Lower leg skin (tissue), 4 donors: ENCODE measurements at regions not wholly inside any gene's neighbourhood (a gene's known extent, or its start where the extent isn't known, plus 50 kb on each side); places are given as distances from the start of the nearest gene placed in this dataset.

Source experiments
- DNase-seq, 2 donors: peaks; one replicate each; pipeline ENCODE4 v3.0.0-alpha.2; 2019; ENCODE audit warnings: low spot score in 2 of 2
- H3K4me3 ChIP-seq: fragments of 200-600 bp; sonication (generic); 2 replicates; pipeline ENCODE4 v1.5.1; 2017; ENCODE audit warnings: mild to moderate bottlenecking, low read depth; ENCODE audit not compliant: poor library complexity, severe bottlenecking
- CTCF ChIP-seq, 3 donors: fragments of 450-650 bp; IDR thresholded peaks; one replicate each; pipeline ENCODE4 v1.5.1; 2016; ENCODE audit warnings: antibody characterized with exemption in 3 of 3, mild to moderate bottlenecking in 3 of 3, moderate library complexity in 2 of 3
- POLR2A ChIP-seq, 2 donors: fragments of 450-650 bp; IDR thresholded peaks; one replicate each; pipeline ENCODE4 v1.6.1; 2016 to 2017; ENCODE audit warnings: antibody characterized with exemption in 2 of 2, mild to moderate bottlenecking in 1 of 2, moderate library complexity in 1 of 2
- WGBS, 2 donors: methylation state at CpG; one replicate each; pipeline ENCODE4 v1.1.5; 2018; 5-methylcytosine and 5-hydroxymethylcytosine counted together
- intact Hi-C: fragments of 100-400 bp; cut with DNase I; formaldehyde crosslinking; loops from one replicate; pipeline ENCODE4 v1.15.0; 2023; ENCODE audit warnings: low total_unique reads

- WGBS, 2 donors, result 49 to 52% methylated on average over 1 of the region's 1 CpG
- TF ChIP-seq CTCF (IDR thresholded peaks at IDR 0.05) (no peak), POLR2A (IDR thresholded peaks at IDR 0.05) (no peak)
- no peak for DNase-seq
- intact Hi-C loops, result no loop called here
- H3K4me3 ChIP-seq, result no peak overlapping the region
Observed at GRCh38 chr1:79524126-79524525, 517.6 kb upstream of the ADGRL4 start.

- WGBS, 2 donors, result 78 to 85% methylated on average over 4 of the region's 4 CpGs
- DNase-seq, result no peak
- TF ChIP-seq POLR2A (IDR thresholded peaks at IDR 0.05) (no peak), CTCF (IDR thresholded peaks at IDR 0.05) (no peak)
- no peak overlapping the region for H3K4me3 ChIP-seq
- intact Hi-C loops, result no loop called here
Observed at GRCh38 chr1:79519084-79519760, 512.7 kb upstream of the ADGRL4 start.

- 48 to 59% methylated on average over 4 of the region's 4 CpGs for WGBS, 2 donors
- H3K4me3 ChIP-seq, result no peak overlapping the region
- intact Hi-C loops, result no loop called here
- no peak for DNase-seq
- TF ChIP-seq CTCF (IDR thresholded peaks at IDR 0.05), result no peak
- TF ChIP-seq POLR2A (IDR thresholded peaks at IDR 0.05), result no peak
Observed at GRCh38 chr1:79517470-79518224, 511.1 kb upstream of the ADGRL4 start.

GRCh38 chr1:79507770-79508169 lies 501.2 kb upstream of the ADGRL4 start:
- H3K4me3 ChIP-seq, result no peak overlapping the region
- intact Hi-C loops, result no loop called here
- 55 to 61% methylated on average over 2 of the region's 2 CpGs for WGBS, 2 donors
- DNase-seq, result no peak
- no peak for TF ChIP-seq POLR2A (IDR thresholded peaks at IDR 0.05)
- TF ChIP-seq CTCF (IDR thresholded peaks at IDR 0.05), result no peak

GRCh38 chr1:79501153-79501552 lies 494.6 kb upstream of the ADGRL4 start:
- H3K4me3 ChIP-seq, result no peak overlapping the region
- 63 to 80% methylated on average over 3 of the region's 3 CpGs for WGBS, 2 donors
- intact Hi-C loops, result no loop called here
- no peak for DNase-seq
- no peak for TF ChIP-seq CTCF (IDR thresholded peaks at IDR 0.05)
- TF ChIP-seq POLR2A (IDR thresholded peaks at IDR 0.05), result no peak
